ENCODE measurements at regions not wholly inside any gene's neighbourhood (a gene's known extent, or its start where the extent isn't known, plus 50 kb on each side); places are given as distances from the start of the nearest gene placed in this dataset.

- Mint-ChIP-seq H3K27ac (ENCODE audit: unreplicated experiment) (no peak overlapping the region), H3K4me1 (ENCODE audit: low read depth) (no peaks in the 10 kb centered on the region), H3K9me3 (ENCODE audit: low read depth) (peaks cover 5% of the 10 kb centered on the region), H3K27me3 (ENCODE audit: low read depth) (peaks cover 3% of the 10 kb centered on the region), H3K36me3 (ENCODE audit: low read depth) (no peaks in the 10 kb centered on the region), H3K4me3 (ENCODE audit: unreplicated experiment) (no peak overlapping the region)
- TF ChIP-seq CTCF (IDR thresholded peaks at IDR 0.05), result no peak
- no peak for DNase-seq (ENCODE audit: low spot score)
Observed at GRCh38 chr13:61575973-61576372, 160.3 kb upstream of the PCDH20 start.

GRCh38 chr13:61563645-61564044, 148.0 kb upstream of the PCDH20 start:
- Mint-ChIP-seq H3K9me3 (ENCODE audit: low read depth) (no peaks in the 10 kb centered on the region), H3K27ac (ENCODE audit: unreplicated experiment) (no peak overlapping the region), H3K27me3 (ENCODE audit: low read depth) (peaks cover 9% of the 10 kb centered on the region), H3K4me3 (ENCODE audit: unreplicated experiment) (no peak overlapping the region), H3K4me1 (ENCODE audit: low read depth) (no peaks in the 10 kb centered on the region), H3K36me3 (ENCODE audit: low read depth) (no peaks in the 10 kb centered on the region)
- no peak for DNase-seq (ENCODE audit: low spot score)
- TF ChIP-seq CTCF (IDR thresholded peaks at IDR 0.05), result no peak

- Mint-ChIP-seq H3K9me3 (ENCODE audit: low read depth) (no peaks in the 10 kb centered on the region), H3K4me1 (ENCODE audit: low read depth) (no peaks in the 10 kb centered on the region), H3K4me3 (ENCODE audit: unreplicated experiment) (no peak overlapping the region), H3K36me3 (ENCODE audit: low read depth) (no peaks in the 10 kb centered on the region), H3K27me3 (ENCODE audit: low read depth) (no peaks in the 10 kb centered on the region), H3K27ac (ENCODE audit: unreplicated experiment) (no peak overlapping the region)
- no peak for DNase-seq (ENCODE audit: low spot score)
- TF ChIP-seq CTCF (IDR thresholded peaks at IDR 0.05), result no peak
Observed at GRCh38 chr13:61546911-61547310, 131.3 kb upstream of the PCDH20 start.

- Mint-ChIP-seq H3K27me3 (ENCODE audit: low read depth) (no peaks in the 10 kb centered on the region), H3K4me1 (ENCODE audit: low read depth) (no peaks in the 10 kb centered on the region), H3K4me3 (ENCODE audit: unreplicated experiment) (no peak overlapping the region), H3K9me3 (ENCODE audit: low read depth) (no peaks in the 10 kb centered on the region), H3K36me3 (ENCODE audit: low read depth) (no peaks in the 10 kb centered on the region), H3K27ac (ENCODE audit: unreplicated experiment) (no peak overlapping the region)
- no peak for DNase-seq (ENCODE audit: low spot score)
- TF ChIP-seq CTCF (IDR thresholded peaks at IDR 0.05), result no peak
Observed at GRCh38 chr13:61546413-61546812, 130.8 kb upstream of the PCDH20 start.

- no peaks in the 10 kb centered on the region for H3K4me1 Mint-ChIP-seq (ENCODE audit: low read depth)
- no peak overlapping the region for H3K27ac Mint-ChIP-seq (ENCODE audit: unreplicated experiment)
- H3K27me3 Mint-ChIP-seq (ENCODE audit: low read depth), result no peaks in the 10 kb centered on the region
- no peak for TF ChIP-seq CTCF (IDR thresholded peaks at IDR 0.05)
- no peak for DNase-seq (ENCODE audit: low spot score)
- no peaks in the 10 kb centered on the region for H3K36me3 Mint-ChIP-seq (ENCODE audit: low read depth)
- H3K9me3 Mint-ChIP-seq (ENCODE audit: low read depth), result no peaks in the 10 kb centered on the region
- no peak overlapping the region for H3K4me3 Mint-ChIP-seq (ENCODE audit: unreplicated experiment)
Observed at GRCh38 chr13:61536433-61536832, 120.8 kb upstream of the PCDH20 start.
